GM23338 (cell line): ENCODE measurements at regions not wholly inside any gene's neighbourhood (a gene's known extent, or its start where the extent isn't known, plus 50 kb on each side); places are given as distances from the start of the nearest gene placed in this dataset.
"Not testable (repeated sequence)": the region's sequence is repeated elsewhere in the genome, so short reads cannot be mapped to it uniquely, and the experiment has no call there.

Experiments used
- CREB1 ChIP-seq: fragments of 250-450 bp; sonication (Bioruptor Pico); IDR thresholded peaks from 2 replicates; pipeline ENCODE4 v1.5.0; 2020; ENCODE audit warnings: low read depth, mild to moderate bottlenecking, moderate library complexity
- CTCF ChIP-seq, 2 experiments: fragments of 200-600 bp in 1 of 2; sonication (generic) in 1 of 2; conservative IDR thresholded peaks; 2 replicates each; pipeline versions ENCODE4 v1.5.1 to v1.6.1; 2016 to 2017; ENCODE audit warnings: antibody characterized with exemption in 2 of 2, low read depth in 2 of 2, mild to moderate bottlenecking in 2 of 2, moderate library complexity in 1 of 2
- EZH2 ChIP-seq: fragments of 200-600 bp; sonication (generic); IDR thresholded peaks from one replicate; pipeline ENCODE4 v1.8.0; 2017; ENCODE audit warnings: antibody characterized with exemption, mild to moderate bottlenecking, low read depth; ENCODE audit not compliant: unreplicated experiment
- EZH2phosphoT487 ChIP-seq: fragments of 200-600 bp; sonication (generic); IDR thresholded peaks from one replicate; pipeline ENCODE4 v1.8.1; 2018; ENCODE audit warnings: antibody characterized with exemption; ENCODE audit not compliant: unreplicated experiment
- JUNB ChIP-seq: IDR thresholded peaks from one replicate; pipeline ENCODE4 v1.6.1; 2016; ENCODE audit warnings: antibody characterized with exemption; ENCODE audit not compliant: unreplicated experiment
- NANOG ChIP-seq: IDR thresholded peaks from 2 replicates; pipeline ENCODE4 v1.6.1; 2016; ENCODE audit warnings: antibody characterized with exemption, borderline replicate concordance
- POLR2AphosphoS5 ChIP-seq: IDR thresholded peaks from 2 replicates; pipeline ENCODE4 v1.6.1; 2016; ENCODE audit warnings: antibody characterized with exemption, low read depth
- STAT1 ChIP-seq: IDR thresholded peaks from one replicate; pipeline ENCODE4 v1.6.1; 2016; ENCODE audit warnings: antibody characterized with exemption; ENCODE audit not compliant: unreplicated experiment
- ZNF114 ChIP-seq: fragments of 250-450 bp; sonication (Bioruptor Pico); IDR thresholded peaks from 2 replicates; pipeline ENCODE4 v1.5.0; 2020; ENCODE audit warnings: mild to moderate bottlenecking, moderate library complexity
- TF ChIP-seq, protein P1 (sequence below): IDR thresholded peaks from one replicate; pipeline ENCODE4 v1.6.1; 2018; ENCODE audit warnings: antibody characterized with exemption; ENCODE audit not compliant: unreplicated experiment
- TF ChIP-seq, protein P2 (sequence below): IDR thresholded peaks from 2 replicates; pipeline ENCODE4 v1.6.1; 2016; ENCODE audit warnings: antibody characterized with exemption

- TF ChIP-seq CTCF (conservative IDR thresholded peaks at IDR 0.05; ENCODE audit: low read depth in 2 of 2); CREB1 (CRISPR knock-in tag); EZH2; POLR2AphosphoS5; JUNB; EZH2phosphoT487; STAT1; ZNF114; NANOG: not testable (repeated sequence)
- TF ChIP-seq, protein P1, sequence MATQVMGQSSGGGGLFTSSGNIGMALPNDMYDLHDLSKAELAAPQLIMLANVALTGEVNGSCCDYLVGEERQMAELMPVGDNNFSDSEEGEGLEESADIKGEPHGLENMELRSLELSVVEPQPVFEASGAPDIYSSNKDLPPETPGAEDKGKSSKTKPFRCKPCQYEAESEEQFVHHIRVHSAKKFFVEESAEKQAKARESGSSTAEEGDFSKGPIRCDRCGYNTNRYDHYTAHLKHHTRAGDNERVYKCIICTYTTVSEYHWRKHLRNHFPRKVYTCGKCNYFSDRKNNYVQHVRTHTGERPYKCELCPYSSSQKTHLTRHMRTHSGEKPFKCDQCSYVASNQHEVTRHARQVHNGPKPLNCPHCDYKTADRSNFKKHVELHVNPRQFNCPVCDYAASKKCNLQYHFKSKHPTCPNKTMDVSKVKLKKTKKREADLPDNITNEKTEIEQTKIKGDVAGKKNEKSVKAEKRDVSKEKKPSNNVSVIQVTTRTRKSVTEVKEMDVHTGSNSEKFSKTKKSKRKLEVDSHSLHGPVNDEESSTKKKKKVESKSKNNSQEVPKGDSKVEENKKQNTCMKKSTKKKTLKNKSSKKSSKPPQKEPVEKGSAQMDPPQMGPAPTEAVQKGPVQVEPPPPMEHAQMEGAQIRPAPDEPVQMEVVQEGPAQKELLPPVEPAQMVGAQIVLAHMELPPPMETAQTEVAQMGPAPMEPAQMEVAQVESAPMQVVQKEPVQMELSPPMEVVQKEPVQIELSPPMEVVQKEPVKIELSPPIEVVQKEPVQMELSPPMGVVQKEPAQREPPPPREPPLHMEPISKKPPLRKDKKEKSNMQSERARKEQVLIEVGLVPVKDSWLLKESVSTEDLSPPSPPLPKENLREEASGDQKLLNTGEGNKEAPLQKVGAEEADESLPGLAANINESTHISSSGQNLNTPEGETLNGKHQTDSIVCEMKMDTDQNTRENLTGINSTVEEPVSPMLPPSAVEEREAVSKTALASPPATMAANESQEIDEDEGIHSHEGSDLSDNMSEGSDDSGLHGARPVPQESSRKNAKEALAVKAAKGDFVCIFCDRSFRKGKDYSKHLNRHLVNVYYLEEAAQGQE = not testable (repeated sequence)
- TF ChIP-seq, protein P2, sequence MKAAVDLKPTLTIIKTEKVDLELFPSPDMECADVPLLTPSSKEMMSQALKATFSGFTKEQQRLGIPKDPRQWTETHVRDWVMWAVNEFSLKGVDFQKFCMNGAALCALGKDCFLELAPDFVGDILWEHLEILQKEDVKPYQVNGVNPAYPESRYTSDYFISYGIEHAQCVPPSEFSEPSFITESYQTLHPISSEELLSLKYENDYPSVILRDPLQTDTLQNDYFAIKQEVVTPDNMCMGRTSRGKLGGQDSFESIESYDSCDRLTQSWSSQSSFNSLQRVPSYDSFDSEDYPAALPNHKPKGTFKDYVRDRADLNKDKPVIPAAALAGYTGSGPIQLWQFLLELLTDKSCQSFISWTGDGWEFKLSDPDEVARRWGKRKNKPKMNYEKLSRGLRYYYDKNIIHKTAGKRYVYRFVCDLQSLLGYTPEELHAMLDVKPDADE = not testable (repeated sequence)
These were observed 519.2 kb downstream of the TTLL7 start for GRCh38 chr1:83479591-83480239.
